DMS 273 (cell line): ENCODE measurements at regions not wholly inside any gene's neighbourhood (a gene's known extent, or its start where the extent isn't known, plus 50 kb on each side); places are given as distances from the start of the nearest gene placed in this dataset.
"Not testable (repeated sequence)": the region's sequence is repeated elsewhere in the genome, so short reads cannot be mapped to it uniquely, and the experiment has no call there.

ENCODE experiments used
- DNase-seq: peaks from one replicate; lab custom pipeline; 2025; ENCODE audit not compliant: unreplicated experiment; lab: John Stamatoyannopoulos, UW

GRCh38 chr10:42986633-42987032 is 90.2 kb upstream of the RET start:
- DNase-seq: no peak

DNA sequence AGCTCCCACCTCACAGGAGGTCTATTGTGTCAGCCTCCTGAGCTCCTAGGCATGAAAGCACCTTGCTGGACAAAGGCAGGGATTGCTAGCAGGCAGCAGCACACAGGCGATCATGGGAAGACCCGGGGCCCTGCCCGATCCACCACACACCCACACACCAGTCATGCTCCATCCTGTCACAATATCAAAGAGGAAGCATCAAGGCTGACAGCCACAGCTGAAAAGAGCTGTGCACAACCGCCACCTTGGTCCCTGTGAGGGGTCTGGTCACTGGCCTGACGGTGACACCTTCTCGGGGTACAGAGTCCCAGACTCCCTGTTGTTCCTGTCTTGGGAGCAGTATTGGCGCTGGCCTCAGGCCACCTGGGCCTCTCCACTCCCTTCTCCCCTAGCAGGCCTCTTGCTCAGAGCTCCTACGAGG is 89.7 kb upstream of the RET start:
- DNase-seq: no peak

GRCh38 chr10:42987575-42987974 is 89.3 kb upstream of the RET start:
- DNase-seq: no peak

DNA sequence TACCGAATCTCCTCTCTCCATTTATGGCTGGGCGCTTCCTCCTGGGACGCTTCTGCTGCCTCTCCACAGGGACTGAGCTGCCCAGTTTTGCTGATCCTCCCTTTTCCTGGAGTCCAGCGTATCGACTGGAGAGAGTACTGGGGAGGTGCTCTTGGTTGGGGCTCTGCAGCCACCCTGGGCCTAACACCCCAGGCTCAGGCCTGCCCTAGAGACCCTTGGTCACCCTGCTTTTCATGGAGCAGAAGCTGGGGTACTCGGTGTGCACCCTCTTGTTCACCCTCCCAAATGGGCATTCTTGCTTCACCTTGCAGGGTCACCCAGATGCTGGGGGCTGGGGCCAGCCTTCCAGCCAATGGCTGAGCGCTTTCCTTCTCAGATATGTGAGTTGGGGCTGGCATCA is 88.8 kb upstream of the RET start:
- DNase-seq: no peak

GRCh38 chr10:42988517-42989395 is 88.1 kb upstream of the RET start:
- no peak for DNase-seq

GRCh38 chr10:42989481-42989921 is 87.4 kb upstream of the RET start:
- no peak for DNase-seq

- DNase-seq: no peak
Observed at GRCh38 chr10:42990016-42990720, 86.7 kb upstream of the RET start.

DNA sequence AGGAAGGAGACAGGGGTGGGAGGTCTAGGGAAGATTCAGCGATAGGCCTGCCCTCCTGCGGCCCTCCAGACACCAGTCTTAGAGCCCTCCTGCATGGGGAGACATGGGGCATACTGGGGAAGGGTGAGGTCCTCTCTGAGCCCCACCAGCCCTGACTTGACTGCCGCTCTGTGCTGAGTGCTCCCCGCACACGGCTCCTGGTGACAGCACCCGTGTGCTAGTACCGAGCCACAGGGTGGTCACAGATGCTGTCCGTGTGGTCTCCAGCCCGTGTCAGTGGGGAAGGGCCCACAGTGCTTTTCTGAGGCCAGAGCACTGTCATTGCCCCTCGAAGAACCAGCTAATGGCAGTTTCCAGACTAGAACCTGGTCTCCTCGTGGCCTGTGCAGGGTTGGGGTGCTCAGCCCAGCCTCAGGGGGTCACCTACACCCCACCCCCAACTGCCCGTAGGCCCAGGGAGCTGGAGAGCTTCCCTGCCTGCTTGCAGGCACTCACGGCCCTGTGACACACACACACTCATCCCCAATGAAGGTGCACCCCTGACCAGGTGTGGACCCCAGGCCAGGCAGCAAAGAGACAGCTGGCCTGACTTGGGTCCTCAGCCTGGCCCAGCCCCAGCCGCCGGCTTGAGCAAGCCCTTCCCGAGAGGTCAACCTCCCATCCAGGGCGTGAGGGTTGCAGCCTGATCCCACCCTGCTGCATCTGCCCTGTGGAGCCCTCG is 86.0 kb upstream of the RET start:
- no peak for DNase-seq

- DNase-seq: no peak
Observed at GRCh38 chr10:42991442-42992098, 85.3 kb upstream of the RET start.

DNA sequence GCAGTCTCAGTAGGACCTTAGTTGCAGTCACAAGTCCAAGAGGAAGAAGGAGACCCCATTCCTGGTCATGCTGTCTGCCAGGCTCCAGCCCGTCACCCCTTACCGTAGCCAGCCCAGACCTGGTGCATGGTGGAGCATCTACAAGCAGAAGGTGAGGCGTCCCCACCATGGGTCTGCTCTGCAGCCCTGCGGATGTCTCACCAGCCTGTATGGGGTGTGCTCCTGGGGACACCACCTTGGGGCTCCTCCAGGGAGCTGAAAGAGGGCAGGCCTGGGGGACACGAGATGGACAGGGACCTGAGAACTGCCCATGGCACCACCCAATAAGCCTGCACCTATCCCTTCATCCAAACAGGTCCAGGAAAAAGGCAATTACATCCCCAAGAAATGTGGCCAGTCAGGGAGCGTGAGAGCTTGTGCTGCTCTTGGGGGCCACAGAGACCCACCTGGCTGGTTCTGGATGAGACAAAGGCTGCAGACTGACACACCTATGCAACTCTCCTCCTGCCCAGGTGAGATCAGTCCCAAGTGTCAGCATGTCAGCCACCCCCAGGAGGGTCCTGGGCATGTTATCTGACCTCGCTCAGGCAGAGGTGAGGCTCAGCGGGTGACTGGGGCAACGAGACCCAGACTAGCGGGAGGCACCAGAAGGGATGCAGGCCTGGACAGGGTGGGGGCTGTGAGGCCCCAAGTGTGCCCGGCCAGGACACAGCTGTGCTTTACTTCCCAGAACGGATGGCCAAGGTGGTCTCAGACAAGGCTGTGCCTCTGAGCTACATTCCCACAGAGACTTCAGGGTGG is 84.5 kb upstream of the RET start:
- DNase-seq: no peak

DNA sequence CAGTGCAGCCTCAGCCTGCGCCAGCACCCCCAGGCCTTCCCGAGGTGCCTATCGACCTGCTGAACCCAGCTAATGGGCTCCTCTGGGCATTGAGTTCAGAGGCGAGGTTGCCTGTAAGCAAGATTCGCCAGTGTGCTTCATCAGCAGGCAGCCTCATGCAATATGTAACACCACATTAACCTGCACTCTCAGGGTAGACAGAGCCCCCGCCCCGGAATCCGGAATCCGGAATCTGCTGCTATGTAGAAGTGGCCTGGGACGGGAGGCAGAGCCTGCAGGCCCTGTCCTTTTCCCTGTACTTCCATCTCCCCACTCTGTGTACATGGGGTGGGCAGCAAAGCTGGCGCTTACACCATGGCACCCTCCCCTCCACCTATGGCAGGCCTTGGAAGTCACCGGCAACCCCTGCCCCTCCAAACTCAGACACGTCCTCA is 83.9 kb upstream of the RET start:
- no peak for DNase-seq

DNA sequence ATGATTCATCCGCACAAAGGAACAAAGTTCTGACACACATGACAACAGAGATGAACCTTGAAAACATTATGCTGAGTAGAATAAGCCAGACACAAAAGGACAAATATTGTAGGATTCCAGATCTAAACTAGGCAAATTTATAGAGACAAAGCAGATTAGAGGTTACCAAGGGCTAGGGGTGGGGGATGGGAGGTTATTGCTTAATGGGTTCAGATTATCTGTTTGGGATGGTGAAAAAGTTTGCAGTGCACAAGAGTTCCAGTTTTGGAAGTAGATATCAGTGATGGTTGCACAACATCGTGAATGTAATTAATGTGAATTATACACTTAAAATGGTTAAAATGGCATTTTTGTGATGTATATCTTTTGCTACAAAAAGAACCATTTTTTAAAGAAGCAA is 82.0 kb upstream of the RET start:
- not testable (repeated sequence) for DNase-seq

- no peak for DNase-seq
Observed at GRCh38 chr10:42995537-42995936, 81.3 kb upstream of the RET start.

- no peak for DNase-seq
Observed at GRCh38 chr10:42996588-42996987, 80.3 kb upstream of the RET start.

- DNase-seq: no peak
Observed at GRCh38 chr10:42997151-42997848, 79.6 kb upstream of the RET start.

DNA sequence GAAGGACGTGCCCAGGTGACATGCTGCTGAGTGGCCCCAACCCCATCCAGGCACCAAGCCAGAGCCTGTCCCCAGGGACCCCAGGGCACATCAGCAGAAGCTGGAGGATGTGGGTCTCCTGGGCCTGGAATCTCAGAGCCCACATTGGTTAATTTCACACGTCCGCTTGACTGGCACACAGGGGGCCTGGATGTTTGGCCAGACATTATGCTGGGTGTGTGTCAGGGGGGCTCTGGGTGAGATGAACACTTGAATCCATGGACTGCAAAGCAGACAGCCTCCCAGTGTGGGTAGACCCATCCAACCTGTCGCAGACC is 79.1 kb upstream of the RET start:
- no peak for DNase-seq

- DNase-seq: no peak
Observed at GRCh38 chr10:42998481-42999384, 78.1 kb upstream of the RET start.

- no peak for DNase-seq
Observed at GRCh38 chr10:42999385-43000020, 77.4 kb upstream of the RET start.
